Dermis microvascular lymphatic vessel endothelial cell (primary cell): ENCODE measurements at regions not wholly inside any gene's neighbourhood (a gene's known extent, or its start where the extent isn't known, plus 50 kb on each side); places are given as distances from the start of the nearest gene placed in this dataset.
"Not testable (repeated sequence)": the region's sequence is repeated elsewhere in the genome, so short reads cannot be mapped to it uniquely, and the experiment has no call there.

Experiments
- DNase-seq, 2 donors: peaks; one replicate each; pipeline versions ENCODE4 v3.0.0 to v3.0.0-alpha.2; 2010; ENCODE audit warnings: low read depth in 2 of 2

- DNase-seq, result no peak
Observed at GRCh38 chr6:125423047-125423446, 121.3 kb upstream of the HDDC2 start.

GRCh38 chr6:125431971-125432370, 130.2 kb upstream of the HDDC2 start:
- DNase-seq, result no peak

GRCh38 chr6:125432963-125433362, 131.2 kb upstream of the HDDC2 start:
- no peak for DNase-seq

- no peak for DNase-seq
Observed at GRCh38 chr6:125434760-125435159, 133.0 kb upstream of the HDDC2 start.

GRCh38 chr6:125439512-125439911, 137.7 kb upstream of the HDDC2 start:
- no peak for DNase-seq

GRCh38 chr6:125444006-125444923, 142.5 kb upstream of the HDDC2 start:
- DNase-seq, result peak in 1 of 2 donors; percentile 2

GRCh38 chr6:125445054-125445453, 143.3 kb upstream of the HDDC2 start:
- no peak for DNase-seq

- DNase-seq, result no peak
Observed at GRCh38 chr6:125446011-125446410, 144.2 kb upstream of the HDDC2 start.

GRCh38 chr6:125451750-125452149, 150.0 kb upstream of the HDDC2 start:
- DNase-seq, result no peak

GRCh38 chr6:125453516-125453915, 151.7 kb upstream of the HDDC2 start:
- DNase-seq, result no peak

- no peak for DNase-seq
Observed at GRCh38 chr6:125454351-125454750, 152.6 kb upstream of the HDDC2 start.

- DNase-seq, result not testable (repeated sequence)
Observed at GRCh38 chr6:125458493-125458892, 156.7 kb upstream of the HDDC2 start.

- not testable (repeated sequence) for DNase-seq
Observed at GRCh38 chr6:125465332-125465731, 163.6 kb upstream of the HDDC2 start.

- DNase-seq, result peak in 1 of 2 donors; percentile 68
Observed at GRCh38 chr6:125469915-125470314, 168.1 kb upstream of the HDDC2 start.

- DNase-seq, result no peak
Observed at GRCh38 chr6:125471667-125472066, 169.9 kb upstream of the HDDC2 start.

GRCh38 chr6:125474061-125474460, 172.3 kb upstream of the HDDC2 start:
- DNase-seq, result no peak

- DNase-seq, result no peak
Observed at GRCh38 chr6:125477156-125477555, 175.4 kb upstream of the HDDC2 start.

- DNase-seq, result no peak
Observed at GRCh38 chr6:125477844-125478243, 176.1 kb upstream of the HDDC2 start.

GRCh38 chr6:125480146-125480545, 178.4 kb upstream of the HDDC2 start:
- DNase-seq, result no peak

- no peak for DNase-seq
Observed at GRCh38 chr6:125480571-125480970, 178.8 kb upstream of the HDDC2 start.

- DNase-seq, result no peak
Observed at GRCh38 chr6:125481056-125481455, 179.3 kb upstream of the HDDC2 start.

GRCh38 chr6:125485757-125486156, 184.0 kb upstream of the HDDC2 start:
- DNase-seq, result no peak

- peak; percentile 50 to 71 for DNase-seq
Observed at GRCh38 chr6:125486881-125487280, 185.1 kb upstream of the HDDC2 start.
